HG02798 (cell line): ENCODE measurements at regions not wholly inside any gene's neighbourhood (a gene's known extent, or its start where the extent isn't known, plus 50 kb on each side); places are given as distances from the start of the nearest gene placed in this dataset.
A peak's percentile ranks its signal among the peaks of the same experiment; 100 is the strongest.
"Not testable (repeated sequence)": the region's sequence is repeated elsewhere in the genome, so short reads cannot be mapped to it uniquely, and the experiment has no call there.

Experiments used
- ATAC-seq: cut with Tn5 transposase; IDR thresholded peaks from one replicate; pipeline ENCODE4 v1.9.1; 2021; ENCODE audit warnings: mild to moderate bottlenecking; ENCODE audit not compliant: unreplicated experiment, poor library complexity

DNA sequence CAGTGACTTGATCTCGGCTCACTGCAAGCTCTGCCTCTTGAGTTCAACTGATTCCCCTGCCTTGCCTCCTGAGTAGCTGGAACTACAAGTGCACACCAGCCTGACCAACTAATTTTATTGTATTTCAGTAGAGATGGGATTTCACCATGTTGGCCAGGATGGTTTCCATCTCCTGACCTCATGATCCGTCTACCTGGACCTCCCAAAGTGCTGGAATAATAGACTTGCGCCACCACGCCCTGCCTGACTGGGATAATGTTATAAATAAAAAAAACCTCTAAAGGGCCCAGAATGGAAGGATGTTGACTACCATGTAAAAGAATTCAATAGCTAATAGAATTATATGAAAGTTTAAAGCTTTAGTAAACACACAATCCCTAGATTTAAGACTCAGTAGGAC, 91.9 kb downstream of the TSPY10 start:
- no peak for ATAC-seq

DNA sequence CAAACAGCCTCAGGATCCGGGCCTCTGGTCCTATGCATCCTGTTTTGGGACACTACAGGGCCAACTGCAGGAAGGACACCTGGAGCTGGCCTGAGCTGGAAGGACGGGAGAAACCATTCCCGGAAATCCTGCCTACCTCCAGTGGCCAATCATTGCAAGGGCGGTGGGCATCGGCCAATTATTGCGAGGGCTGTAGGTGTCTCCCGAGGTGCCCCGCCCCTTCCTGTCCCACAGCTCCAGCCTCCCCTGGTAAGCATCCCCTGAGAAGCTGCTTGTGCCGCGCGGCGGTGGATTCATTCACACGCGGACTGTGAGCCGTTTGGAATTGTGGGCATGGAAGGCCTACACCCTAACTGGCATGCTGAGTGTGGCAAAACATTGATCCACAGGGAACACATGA, 95.5 kb downstream of the TSPY10 start:
- ATAC-seq = no peak

DNA sequence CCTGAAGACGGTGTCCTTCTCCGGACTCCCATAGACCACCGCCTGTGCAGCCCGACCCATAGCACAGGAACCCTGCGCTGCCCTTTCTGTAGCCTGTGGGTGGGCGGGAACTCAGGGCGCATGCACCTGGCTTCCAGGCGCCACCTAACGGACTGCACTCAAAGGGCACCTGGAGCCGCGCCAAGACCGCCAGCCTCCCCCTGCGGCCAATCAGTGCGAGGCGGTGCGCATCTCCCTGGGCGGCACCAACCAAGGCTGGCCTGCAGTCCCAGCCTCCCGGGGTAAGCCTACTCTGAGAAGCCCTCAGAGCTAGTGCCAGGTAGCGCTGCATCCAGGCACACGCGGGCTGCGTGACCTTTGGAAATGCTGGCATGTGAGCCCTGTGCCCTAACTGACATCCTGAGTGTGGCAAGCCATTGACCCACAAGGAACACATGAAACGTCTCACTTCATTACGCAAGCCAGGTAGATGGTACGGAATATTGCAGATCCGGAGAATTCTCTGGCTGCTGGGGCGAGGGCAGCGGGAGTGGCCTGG, 113.0 kb downstream of the TSPY10 start:
- not testable (repeated sequence) for ATAC-seq

DNA sequence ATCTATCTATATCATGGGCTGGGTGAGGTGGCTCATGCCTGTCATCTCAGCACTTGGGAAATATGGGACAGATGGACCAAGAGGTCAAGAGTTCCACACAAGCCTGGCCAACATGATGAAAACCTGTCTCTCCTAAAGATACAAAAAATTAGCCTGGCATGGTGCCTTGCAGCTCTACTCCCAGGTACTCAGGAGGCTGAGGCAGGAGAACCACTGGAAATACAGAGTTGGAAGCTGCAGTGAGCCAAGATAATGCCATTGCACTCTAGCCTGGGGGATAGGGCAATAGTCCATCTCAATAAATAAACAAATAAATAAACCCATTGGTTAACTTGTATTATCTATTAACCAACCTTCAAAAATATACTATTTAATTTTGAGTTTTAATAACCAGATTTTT, 138.5 kb downstream of the TSPY10 start:
- ATAC-seq = not testable (repeated sequence)

DNA sequence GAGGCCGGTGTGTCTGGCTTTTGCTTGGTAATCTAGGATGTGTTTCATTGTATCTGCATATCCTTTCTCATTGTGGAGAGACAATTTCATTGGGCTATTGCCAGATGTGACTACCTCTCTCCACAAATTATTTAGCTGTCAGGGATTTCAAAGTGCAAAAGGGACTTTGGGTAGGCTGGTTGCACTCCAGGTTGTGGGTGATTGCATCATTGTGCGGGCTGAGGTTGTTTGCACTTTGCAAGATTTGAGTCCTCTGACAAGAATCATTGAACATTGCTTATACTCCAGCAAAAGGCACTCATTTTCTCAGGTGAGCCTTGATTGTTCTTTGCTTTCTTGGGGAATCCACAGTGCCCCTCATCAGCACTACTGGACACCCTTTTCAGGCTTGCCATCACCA, 164.8 kb downstream of the TSPY10 start:
- not testable (repeated sequence) for ATAC-seq

DNA sequence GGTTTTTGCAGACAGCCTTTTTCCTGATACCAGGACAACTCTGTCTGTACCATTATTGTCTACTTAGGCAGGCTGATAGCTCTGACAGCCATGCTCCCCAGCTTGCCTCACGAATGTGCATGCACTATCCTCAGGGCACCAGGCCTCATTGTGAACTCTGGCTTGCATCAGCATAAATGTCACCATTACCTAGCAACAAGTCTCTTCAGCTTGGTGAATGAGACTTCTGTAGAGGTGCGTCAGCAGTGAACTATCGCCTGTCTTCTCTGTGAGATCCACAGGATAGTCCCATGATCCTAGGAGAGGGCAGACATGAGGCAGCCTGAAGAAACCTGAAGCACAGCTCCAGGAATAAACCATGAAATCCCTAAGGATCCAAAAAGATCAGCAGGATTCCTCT, 189.3 kb downstream of the TSPY10 start:
- ATAC-seq = not testable (repeated sequence)

DNA sequence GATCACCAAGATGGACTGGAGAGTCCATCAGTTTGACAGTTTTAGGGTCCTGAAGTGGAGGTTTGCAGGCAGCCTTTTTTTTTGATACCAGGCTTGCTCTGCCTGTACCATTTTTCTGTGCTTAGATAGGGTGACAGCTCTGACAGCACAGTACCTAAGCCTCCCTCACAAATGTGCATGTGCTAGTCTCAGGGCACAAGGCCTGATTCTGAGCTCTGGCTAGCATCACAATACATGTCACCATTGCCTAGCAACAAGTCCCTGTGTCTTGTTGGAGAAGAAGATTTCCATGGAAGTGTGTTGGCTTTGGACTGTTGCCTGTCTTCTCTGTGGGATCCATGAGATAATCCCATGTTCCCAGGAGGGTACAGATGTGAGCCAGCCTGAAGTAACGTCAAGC, 191.1 kb downstream of the TSPY10 start:
- not testable (repeated sequence) for ATAC-seq

DNA sequence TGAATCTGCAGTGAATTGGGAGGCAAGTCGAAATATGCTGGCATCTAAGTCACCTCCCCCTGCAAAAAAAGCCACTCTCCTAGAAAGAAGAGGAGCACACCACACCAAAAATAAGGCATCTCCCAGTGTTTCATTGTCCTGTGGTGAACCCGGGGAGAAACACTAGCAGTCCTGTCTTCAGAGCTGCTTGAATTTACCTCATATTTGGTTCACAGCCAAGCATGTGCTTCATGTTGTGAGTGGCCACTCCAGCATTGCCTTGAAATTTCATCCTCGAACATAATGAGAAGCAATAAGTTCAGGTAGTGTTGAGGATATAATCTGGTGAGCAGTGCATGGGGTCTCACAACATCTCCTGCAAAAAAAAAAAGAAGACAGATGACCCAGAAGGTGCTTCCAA, 191.9 kb downstream of the TSPY10 start:
- not testable (repeated sequence) for ATAC-seq

DNA sequence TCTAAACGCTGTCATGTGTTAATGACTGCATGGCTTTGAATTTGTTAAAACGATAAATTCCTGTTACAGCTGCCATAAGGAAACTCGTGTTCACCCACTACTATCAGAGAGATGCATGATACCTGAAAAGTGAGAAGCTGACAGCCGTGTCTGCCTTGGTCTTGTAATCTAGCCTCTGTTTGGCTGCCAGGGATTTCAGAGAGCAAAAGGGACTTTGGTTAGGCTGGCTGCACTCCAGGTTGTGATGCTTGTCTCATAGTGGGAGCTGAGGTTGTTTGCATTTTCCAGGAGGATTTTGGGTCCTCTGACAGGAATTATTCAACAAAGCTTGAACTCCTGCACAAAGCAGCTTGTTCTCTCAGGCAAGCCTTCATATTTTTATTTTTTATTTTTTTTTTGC, 209.9 kb downstream of the TSPY10 start:
- ATAC-seq = not testable (repeated sequence)

DNA sequence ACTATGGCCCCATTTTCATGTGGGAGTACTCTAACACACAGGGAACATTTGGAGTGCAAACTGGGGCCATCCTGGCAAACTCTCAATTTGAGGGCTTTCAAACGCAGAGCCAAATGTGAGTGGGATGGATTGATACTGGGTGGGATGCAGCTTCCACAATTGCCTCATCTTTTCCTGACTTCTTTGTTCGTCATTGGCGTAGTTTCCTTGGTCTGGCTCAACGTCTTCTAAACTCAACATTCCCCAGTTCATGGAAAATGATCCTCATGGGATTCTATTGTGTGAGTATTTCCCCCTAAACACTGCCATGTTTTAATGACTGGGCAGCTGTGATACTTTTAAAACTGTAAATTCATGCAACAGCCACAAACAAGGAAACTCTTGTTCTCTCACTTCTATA, 228.3 kb downstream of the TSPY10 start:
- not testable (repeated sequence) for ATAC-seq

DNA sequence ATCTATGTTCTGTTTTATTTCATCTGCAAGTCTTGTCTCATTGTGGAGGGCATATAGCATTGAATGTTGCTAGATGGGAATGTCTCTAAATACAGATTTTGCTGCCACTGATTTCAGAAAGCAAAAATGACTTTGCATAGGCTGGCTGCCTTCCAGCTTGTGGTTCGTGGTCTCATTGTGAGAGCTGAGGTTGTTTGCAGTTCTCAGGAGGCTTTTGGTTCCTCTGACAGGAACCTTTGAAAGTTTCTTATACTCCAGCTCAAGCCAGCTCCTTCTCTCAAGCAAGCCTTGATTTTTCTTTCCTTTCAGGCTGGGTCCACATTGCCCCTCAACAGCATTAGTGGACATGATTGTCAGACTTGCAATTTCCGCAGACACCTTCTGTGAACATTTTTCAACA, 229.8 kb downstream of the TSPY10 start:
- ATAC-seq = not testable (repeated sequence)

DNA sequence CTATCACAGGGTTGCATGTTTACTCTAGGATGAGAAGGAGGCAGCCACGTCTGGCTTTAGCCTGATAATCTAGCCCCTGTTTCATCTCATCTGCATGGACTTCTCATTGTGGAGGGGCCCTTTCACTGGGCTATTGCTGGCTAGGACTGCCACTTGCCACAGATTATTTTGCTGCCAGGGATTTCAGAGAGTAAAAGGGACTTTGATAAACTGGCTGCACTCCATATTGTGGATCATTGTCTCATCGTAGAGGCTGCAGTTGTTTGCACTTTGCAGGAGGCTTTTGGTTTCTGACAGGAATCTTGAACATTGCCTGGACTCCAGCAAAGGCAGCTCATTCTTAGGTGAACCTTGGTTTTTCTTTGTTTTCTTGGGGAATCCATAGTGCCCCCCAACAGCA, 234.8 kb downstream of the TSPY10 start:
- not testable (repeated sequence) for ATAC-seq

DNA sequence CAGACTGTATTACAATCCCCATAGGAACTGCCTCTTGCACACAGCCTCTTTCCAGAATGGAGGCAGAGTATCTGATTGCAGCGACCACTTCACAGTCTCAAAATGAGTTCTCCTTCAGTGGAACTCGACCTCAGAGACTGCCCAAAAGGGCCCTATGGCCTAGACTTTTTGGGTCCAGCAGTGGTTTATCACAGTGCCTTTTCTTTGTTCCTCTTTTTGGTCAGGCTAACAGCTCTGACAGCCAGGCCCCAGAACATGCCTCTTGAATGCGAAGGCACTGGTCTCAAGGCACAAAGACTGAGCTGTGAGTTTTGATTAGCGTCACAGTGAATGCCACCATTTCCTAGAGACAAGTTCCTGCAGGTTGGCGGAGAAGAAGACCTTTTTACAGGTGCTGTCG, 241.6 kb downstream of the TSPY10 start:
- peak; percentile 73 for ATAC-seq

DNA sequence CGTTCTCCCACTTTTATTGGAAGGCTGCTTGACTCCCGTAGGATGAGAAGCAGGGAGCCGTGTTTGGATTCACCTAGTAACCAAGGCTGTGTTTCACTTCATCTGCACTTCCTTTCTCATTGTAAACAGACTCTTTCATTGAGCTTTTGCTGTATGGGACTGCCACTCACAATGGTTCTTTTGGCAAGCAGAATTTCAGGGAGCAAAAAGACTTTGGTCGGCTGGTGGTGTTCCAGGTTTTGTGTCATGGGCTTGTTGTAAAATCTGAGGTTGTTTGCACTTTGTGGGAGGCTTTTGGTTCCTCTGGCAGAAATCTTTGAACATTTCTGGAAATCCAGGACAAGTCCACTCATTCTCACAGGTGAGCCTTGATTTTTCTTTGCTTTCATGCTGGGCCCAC, 243.4 kb downstream of the TSPY10 start:
- not testable (repeated sequence) for ATAC-seq

DNA sequence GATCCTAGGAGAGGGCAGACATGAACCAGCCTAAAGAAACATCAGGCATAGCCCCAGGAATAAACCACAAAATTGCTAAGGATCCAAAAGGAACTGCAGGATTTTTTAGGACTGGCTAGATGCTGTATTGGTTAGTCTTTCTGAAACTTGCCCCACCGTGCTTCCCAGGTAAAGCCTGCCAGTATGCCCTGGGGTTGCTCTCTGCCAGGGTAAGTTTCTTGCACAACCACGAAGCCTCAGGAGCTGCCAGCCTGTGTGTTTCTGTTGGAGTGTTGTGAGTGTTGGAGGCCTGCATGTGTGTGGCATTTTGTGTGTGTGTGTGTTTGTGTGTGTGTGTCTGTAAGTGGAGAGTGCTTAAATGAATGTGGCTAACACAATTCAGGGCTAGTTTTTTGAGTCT, 244.4 kb downstream of the TSPY10 start:
- not testable (repeated sequence) for ATAC-seq

DNA sequence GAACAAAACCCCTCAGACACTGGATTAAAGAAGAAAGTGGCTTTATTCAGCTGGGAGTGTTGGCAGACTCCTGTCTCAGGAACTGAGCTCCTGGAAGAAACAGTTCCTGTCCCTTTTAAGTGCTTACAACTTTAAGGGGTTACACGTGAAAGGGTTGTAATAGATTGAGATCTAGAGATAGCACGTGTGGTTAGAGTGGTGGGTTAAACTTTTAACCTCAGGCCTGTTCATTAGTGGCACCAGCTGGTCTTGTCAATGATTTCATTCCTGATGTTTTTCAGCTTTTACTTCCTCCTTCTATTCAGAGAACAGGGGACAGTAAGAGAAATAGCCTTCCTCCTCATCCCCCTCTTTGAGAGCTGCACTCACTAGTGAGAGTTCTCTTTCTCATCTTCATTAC, 247.1 kb downstream of the TSPY10 start:
- peak; percentile 44 for ATAC-seq

DNA sequence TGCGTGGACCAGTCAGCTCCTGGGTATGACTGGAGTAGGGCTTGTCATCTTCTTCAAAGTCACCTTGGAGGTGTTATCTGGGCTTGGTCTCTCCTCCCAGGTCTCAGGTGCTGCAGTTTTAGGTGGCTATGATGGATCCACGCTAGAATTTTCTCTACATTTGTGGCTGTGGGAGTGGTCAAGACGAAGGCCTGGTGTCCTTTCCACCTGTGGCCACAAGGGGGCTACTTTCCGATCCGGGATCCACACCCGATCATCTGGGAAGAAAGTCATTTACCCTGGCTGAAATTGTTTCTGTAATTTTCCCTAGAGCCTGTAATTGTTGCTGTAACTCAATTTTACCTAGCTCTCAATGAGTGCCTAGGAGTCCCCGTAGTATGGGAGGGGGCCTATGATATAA, 248.0 kb downstream of the TSPY10 start:
- peak; percentile 46 for ATAC-seq

DNA sequence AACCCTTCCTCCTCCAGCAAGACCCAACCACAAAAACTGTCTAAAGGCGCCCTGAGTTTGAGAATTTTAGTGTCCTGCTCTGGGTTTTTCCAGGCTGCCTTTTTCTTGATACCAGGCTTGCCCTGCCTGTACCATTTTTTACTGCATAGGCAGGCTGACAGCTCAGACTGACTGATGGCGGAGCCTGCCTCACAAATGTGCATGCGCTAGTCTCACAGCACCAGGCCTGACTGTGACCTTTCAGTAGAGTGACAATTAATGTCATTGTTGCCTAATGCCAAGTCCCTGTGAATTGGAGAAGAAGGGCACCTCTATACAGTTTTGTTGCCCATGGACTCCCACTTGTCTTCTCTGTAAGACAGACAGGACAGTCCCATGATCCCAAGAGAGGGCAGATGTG, 253.9 kb downstream of the TSPY10 start:
- not testable (repeated sequence) for ATAC-seq

DNA sequence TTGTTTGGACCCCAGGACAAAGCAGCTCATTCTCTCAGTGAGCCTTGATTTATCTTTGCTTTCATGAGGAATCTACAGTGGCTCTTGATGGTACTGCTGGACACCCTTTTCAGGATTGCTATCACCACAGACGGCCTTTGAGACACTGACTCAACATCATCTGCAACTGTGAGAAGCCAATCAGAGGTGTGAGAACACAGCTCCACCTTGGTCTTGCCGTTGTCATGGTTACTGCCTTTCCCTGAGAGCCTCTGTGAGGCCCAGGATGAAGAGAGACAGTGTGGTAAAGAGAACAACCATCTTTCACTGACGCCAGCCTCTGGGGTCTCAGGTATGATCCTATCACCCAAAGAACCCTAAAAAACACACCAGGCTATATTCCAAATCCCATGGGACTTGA, 270.2 kb downstream of the TSPY10 start:
- not testable (repeated sequence) for ATAC-seq

DNA sequence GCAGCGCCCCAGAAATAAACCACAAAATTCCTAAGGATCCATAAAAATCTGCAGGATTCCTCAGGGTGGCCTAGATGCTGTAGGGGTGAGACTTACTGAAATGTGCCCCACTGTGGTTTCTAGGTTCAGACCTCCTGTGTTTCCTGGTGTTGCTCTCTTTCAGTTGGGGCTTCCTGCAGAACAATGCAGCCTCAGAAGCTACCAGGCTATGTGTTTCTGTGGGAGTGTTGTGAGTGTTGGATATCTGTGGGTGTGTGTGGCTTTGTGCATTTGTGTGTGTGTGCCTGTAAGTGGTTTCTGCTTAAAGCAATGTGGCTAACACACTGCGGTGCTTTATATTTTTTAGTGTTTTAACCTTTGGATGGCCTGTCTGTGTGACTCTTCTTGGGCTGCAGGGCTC, 277.6 kb downstream of the TSPY10 start:
- no peak for ATAC-seq
